ENCODE measurements at regions not wholly inside any gene's neighbourhood (a gene's known extent, or its start where the extent isn't known, plus 50 kb on each side); places are given as distances from the start of the nearest gene placed in this dataset.

- no peaks in the 10 kb centered on the region for H3K27me3 ChIP-seq (ENCODE audit: control insufficient read depth in 3 of 3, insufficient read depth in 3 of 3, low read depth in 1 of 3, low read length in 3 of 3)
- no peak overlapping the region for H3K4me2 ChIP-seq (ENCODE audit: insufficient read depth, low read length, poor library complexity, severe bottlenecking)
- no CpG with 5 or more reads among the region's 1 CpG for WGBS, 2 donors (ENCODE audit: extremely low coverage in 2 of 2, insufficient read length in 2 of 2, insufficient replicate concordance in 1 of 2)
- no peak overlapping the region for H4K91ac ChIP-seq (ENCODE audit: low read depth, low read length, poor library complexity)
- no peak overlapping the region for H4K8ac ChIP-seq (ENCODE audit: low read depth, low read length)
- no peaks in the 10 kb centered on the region for H3K9me3 ChIP-seq (replicated peaks in 1 of 2; ENCODE audit: control insufficient read depth in 2 of 2, insufficient read depth in 1 of 2, low read depth in 1 of 2, low read length in 2 of 2)
- no peak overlapping the region for H3K4me3 ChIP-seq (ENCODE audit: low read length in 2 of 2)
- no peak overlapping the region for H3K4ac ChIP-seq (ENCODE audit: low read length)
- H2BK5ac ChIP-seq (ENCODE audit: low read length): no peak overlapping the region
- H3K18ac ChIP-seq (ENCODE audit: low read length): no peak overlapping the region
- no peaks in the 10 kb centered on the region for H3K79me1 ChIP-seq (ENCODE audit: low read depth, low read length)
- H2BK120ac ChIP-seq (ENCODE audit: low read depth, low read length): no peak overlapping the region
- H3K14ac ChIP-seq (ENCODE audit: low read length): no peak overlapping the region
- no peak overlapping the region for H2BK12ac ChIP-seq (ENCODE audit: low read length)
- H2BK15ac ChIP-seq (ENCODE audit: low read length): no peak overlapping the region
- H2AK5ac ChIP-seq (ENCODE audit: low read depth, low read length): no peak overlapping the region
- no peak overlapping the region for H3K9ac ChIP-seq (ENCODE audit: low read depth, low read length, poor library complexity)
- H3K4me1 ChIP-seq (ENCODE audit: control insufficient read depth in 2 of 2, insufficient read depth in 1 of 2, low read depth in 1 of 2, low read length in 2 of 2): no peaks in the 10 kb centered on the region
- no peak overlapping the region for H3K27ac ChIP-seq (replicated peaks; ENCODE audit: low read length)
- no peak for DNase-seq (ENCODE audit: low spot score)
- no peak overlapping the region for H2AFZ ChIP-seq (ENCODE audit: low read length)
- H3K36me3 ChIP-seq (replicated peaks in 1 of 2; ENCODE audit: control insufficient read depth in 2 of 2, insufficient read depth in 2 of 2, low read length in 2 of 2): no peaks in the 10 kb centered on the region
- H3K23ac ChIP-seq (ENCODE audit: low read depth, low read length, poor library complexity): no peak overlapping the region
Measured at GRCh38 chr13:83215627-83216026, 666.6 kb downstream of the SLITRK1 start.

- Histone ChIP-seq H3K79me1 (ENCODE audit: low read depth, low read length) (no peaks in the 10 kb centered on the region), H3K18ac (ENCODE audit: low read length) (no peak overlapping the region), H3K27ac (replicated peaks; ENCODE audit: low read length) (no peak overlapping the region), H3K23ac (ENCODE audit: low read depth, low read length, poor library complexity) (no peak overlapping the region), H3K4ac (ENCODE audit: low read length) (no peak overlapping the region), H2BK12ac (ENCODE audit: low read length) (no peak overlapping the region), H3K4me2 (ENCODE audit: insufficient read depth, low read length, poor library complexity, severe bottlenecking) (no peak overlapping the region), H4K91ac (ENCODE audit: low read depth, low read length, poor library complexity) (no peak overlapping the region), H3K14ac (ENCODE audit: low read length) (no peak overlapping the region), H2BK5ac (ENCODE audit: low read length) (no peak overlapping the region), H3K4me3 (ENCODE audit: low read length in 2 of 2) (no peak overlapping the region), H3K9me3 (replicated peaks in 1 of 2; ENCODE audit: control insufficient read depth in 2 of 2, insufficient read depth in 1 of 2, low read depth in 1 of 2, low read length in 2 of 2) (no peaks in the 10 kb centered on the region), H2AFZ (ENCODE audit: low read length) (peak overlapping the region; percentile 45), H4K8ac (ENCODE audit: low read depth, low read length) (no peak overlapping the region), H3K27me3 (ENCODE audit: control insufficient read depth in 3 of 3, insufficient read depth in 3 of 3, low read depth in 1 of 3, low read length in 3 of 3) (no peaks in the 10 kb centered on the region), H2AK5ac (ENCODE audit: low read depth, low read length) (no peak overlapping the region), H3K9ac (ENCODE audit: low read depth, low read length, poor library complexity) (no peak overlapping the region), H3K4me1 (ENCODE audit: control insufficient read depth in 2 of 2, insufficient read depth in 1 of 2, low read depth in 1 of 2, low read length in 2 of 2) (no peaks in the 10 kb centered on the region), H2BK15ac (ENCODE audit: low read length) (no peak overlapping the region), H2BK120ac (ENCODE audit: low read depth, low read length) (no peak overlapping the region), H3K36me3 (replicated peaks in 1 of 2; ENCODE audit: control insufficient read depth in 2 of 2, insufficient read depth in 2 of 2, low read length in 2 of 2) (no peaks in the 10 kb centered on the region)
- no peak for DNase-seq (ENCODE audit: low spot score)
- no CpG with 5 or more reads among the region's 1 CpG for WGBS, 2 donors (ENCODE audit: extremely low coverage in 2 of 2, insufficient read length in 2 of 2, insufficient replicate concordance in 1 of 2)
Measured at GRCh38 chr13:83214452-83214851, 667.8 kb downstream of the SLITRK1 start.

- Histone ChIP-seq H3K9me3 (replicated peaks in 1 of 2; ENCODE audit: control insufficient read depth in 2 of 2, insufficient read depth in 1 of 2, low read depth in 1 of 2, low read length in 2 of 2) (no peaks in the 10 kb centered on the region), H3K27me3 (ENCODE audit: control insufficient read depth in 3 of 3, insufficient read depth in 3 of 3, low read depth in 1 of 3, low read length in 3 of 3) (no peaks in the 10 kb centered on the region), H2AFZ (ENCODE audit: low read length) (no peak overlapping the region)
Measured at GRCh38 chr13:83211301-83211700, 671.0 kb downstream of the SLITRK1 start.

GRCh38 chr13:83204886-83205285 is 677.4 kb downstream of the SLITRK1 start:
- no peak for DNase-seq (ENCODE audit: low spot score)
- H4K91ac ChIP-seq (ENCODE audit: low read depth, low read length, poor library complexity): no peak overlapping the region
- H3K4me1 ChIP-seq (ENCODE audit: control insufficient read depth in 2 of 2, insufficient read depth in 1 of 2, low read depth in 1 of 2, low read length in 2 of 2): peaks cover 0 to 4% of the 10 kb centered on the region in 2 donors
- no CpG with 5 or more reads among the region's 3 CpGs for WGBS, 2 donors (ENCODE audit: extremely low coverage in 2 of 2, insufficient read length in 2 of 2, insufficient replicate concordance in 1 of 2)
- H3K27me3 ChIP-seq (ENCODE audit: control insufficient read depth in 3 of 3, insufficient read depth in 3 of 3, low read depth in 1 of 3, low read length in 3 of 3): no peaks in the 10 kb centered on the region
- no peak overlapping the region for H4K8ac ChIP-seq (ENCODE audit: low read depth, low read length)
- no peak overlapping the region for H3K27ac ChIP-seq (replicated peaks; ENCODE audit: low read length)
- no peak overlapping the region for H2BK12ac ChIP-seq (ENCODE audit: low read length)
- H3K36me3 ChIP-seq (replicated peaks in 1 of 2; ENCODE audit: control insufficient read depth in 2 of 2, insufficient read depth in 2 of 2, low read length in 2 of 2): no peaks in the 10 kb centered on the region
- no peak overlapping the region for H3K4ac ChIP-seq (ENCODE audit: low read length)
- no peak overlapping the region for H2BK5ac ChIP-seq (ENCODE audit: low read length)
- no peak overlapping the region for H3K23ac ChIP-seq (ENCODE audit: low read depth, low read length, poor library complexity)
- H2BK15ac ChIP-seq (ENCODE audit: low read length): no peak overlapping the region
- H2AFZ ChIP-seq (ENCODE audit: low read length): no peak overlapping the region
- H2BK120ac ChIP-seq (ENCODE audit: low read depth, low read length): no peak overlapping the region
- no peak overlapping the region for H3K4me2 ChIP-seq (ENCODE audit: insufficient read depth, low read length, poor library complexity, severe bottlenecking)
- H2AK5ac ChIP-seq (ENCODE audit: low read depth, low read length): no peak overlapping the region
- no peak overlapping the region for H3K9ac ChIP-seq (ENCODE audit: low read depth, low read length, poor library complexity)
- H3K18ac ChIP-seq (ENCODE audit: low read length): no peak overlapping the region
- no peak overlapping the region for H3K14ac ChIP-seq (ENCODE audit: low read length)
- H3K79me1 ChIP-seq (ENCODE audit: low read depth, low read length): no peaks in the 10 kb centered on the region
- H3K4me3 ChIP-seq (ENCODE audit: low read length in 2 of 2): no peak overlapping the region
- H3K9me3 ChIP-seq (replicated peaks in 1 of 2; ENCODE audit: control insufficient read depth in 2 of 2, insufficient read depth in 1 of 2, low read depth in 1 of 2, low read length in 2 of 2): no peaks in the 10 kb centered on the region

More at GRCh38 chr13:83211301-83211700, 671.0 kb downstream of the SLITRK1 start:
- Histone ChIP-seq H2BK12ac (ENCODE audit: low read length) (no peak overlapping the region), H3K27ac (replicated peaks; ENCODE audit: low read length) (no peak overlapping the region), H3K79me1 (ENCODE audit: low read depth, low read length) (no peaks in the 10 kb centered on the region), H2AK5ac (ENCODE audit: low read depth, low read length) (no peak overlapping the region), H2BK120ac (ENCODE audit: low read depth, low read length) (no peak overlapping the region), H2BK15ac (ENCODE audit: low read length) (no peak overlapping the region), H3K4me1 (ENCODE audit: control insufficient read depth in 2 of 2, insufficient read depth in 1 of 2, low read depth in 1 of 2, low read length in 2 of 2) (no peaks in the 10 kb centered on the region), H3K14ac (ENCODE audit: low read length) (no peak overlapping the region), H2BK5ac (ENCODE audit: low read length) (no peak overlapping the region), H3K36me3 (replicated peaks in 1 of 2; ENCODE audit: control insufficient read depth in 2 of 2, insufficient read depth in 2 of 2, low read length in 2 of 2) (no peaks in the 10 kb centered on the region), H3K4me3 (ENCODE audit: low read length in 2 of 2) (no peak overlapping the region), H3K23ac (ENCODE audit: low read depth, low read length, poor library complexity) (no peak overlapping the region), H4K8ac (ENCODE audit: low read depth, low read length) (no peak overlapping the region), H3K18ac (ENCODE audit: low read length) (no peak overlapping the region), H3K4ac (ENCODE audit: low read length) (no peak overlapping the region), H3K4me2 (ENCODE audit: insufficient read depth, low read length, poor library complexity, severe bottlenecking) (no peak overlapping the region), H3K9ac (ENCODE audit: low read depth, low read length, poor library complexity) (no peak overlapping the region), H4K91ac (ENCODE audit: low read depth, low read length, poor library complexity) (no peak overlapping the region)
- no peak for DNase-seq (ENCODE audit: low spot score)
- no CpG with 5 or more reads among the region's 1 CpG for WGBS, 2 donors (ENCODE audit: extremely low coverage in 2 of 2, insufficient read length in 2 of 2, insufficient replicate concordance in 1 of 2)

All from neuronal stem cell (in vitro differentiated cells).